AG04450 (cell line): ENCODE measurements at regions not wholly inside any gene's neighbourhood (a gene's known extent, or its start where the extent isn't known, plus 50 kb on each side); places are given as distances from the start of the nearest gene placed in this dataset.

Experiments
- CTCF ChIA-PET: fragments of 300-600, 350-600 bp; formaldehyde crosslinking; extraction: SDS; loops from one replicate; lab custom pipeline; 2022; ENCODE audit warnings: antibody characterized with exemption, inconsistent platforms; lab: Charles Lee
- POLR2A ChIA-PET: fragments of 350-600 bp; formaldehyde crosslinking; extraction: SDS; loops from one replicate; lab custom pipeline; 2021; ENCODE audit warnings: antibody characterized with exemption, inconsistent platforms; lab: Yijun Ruan, JAX
- DNase-seq: peaks from one replicate; pipeline ENCODE4 v3.0.0-alpha.2; 2011; ENCODE audit warnings: low read depth, low spot score
- H3K27ac ChIP-seq: one replicate; pipeline ENCODE4 v1.5.1; 2012; ENCODE audit warnings: low read depth, low read length, control low read depth
- H3K27me3 ChIP-seq: one replicate; pipeline ENCODE4 v1.6.0; 2012; ENCODE audit warnings: low read length; ENCODE audit not compliant: control insufficient read depth, insufficient read depth
- H3K4me3 ChIP-seq: 2 replicates; pipeline ENCODE4 v1.5.1; 2011; ENCODE audit warnings: mild to moderate bottlenecking, low read depth, low read length, control low read depth
- H3K9me3 ChIP-seq: 2 replicates; pipeline ENCODE4 v1.5.1; 2012; ENCODE audit warnings: low read length; ENCODE audit not compliant: control insufficient read depth, insufficient read depth
- CTCF ChIP-seq: IDR thresholded peaks from 2 replicates; pipeline ENCODE4 v1.5.1; 2011; ENCODE audit warnings: low read depth, low read length, control low read depth, inconsistent platforms

- ChIA-PET POLR2A (interaction anchor here (0.7 to 1.2 kb wide), 3 partner anchors 13 to 93 kb away, joined by 3 to 6 read pairs (median 3); no protein-coding TSS in a partner anchor), CTCF (interaction anchor here (0.6 kb wide), 1 partner anchor 38 kb away, joined by 4 read pairs; no protein-coding TSS in a partner anchor)
- Histone ChIP-seq H3K9me3 (no peaks in the 10 kb centered on the region), H3K27ac (no peak overlapping the region), H3K27me3 (no peaks in the 10 kb centered on the region), H3K4me3 (no peak overlapping the region)
- DNase-seq, result no peak
- TF ChIP-seq CTCF, result no peak
Observed at GRCh38 chr12:66049538-66050282, 80.8 kb downstream of the LLPH start.

- no peak for TF ChIP-seq CTCF
- H3K9me3 ChIP-seq, result no peaks in the 10 kb centered on the region
- ChIA-PET POLR2A (interaction anchor here (0.7 to 1.2 kb wide), 3 partner anchors 13 to 93 kb away, joined by 3 to 6 read pairs (median 3); no protein-coding TSS in a partner anchor), CTCF (interaction anchor here (1.9 kb wide), 1 partner anchor 13 kb away, joined by 4 read pairs; no protein-coding TSS in a partner anchor)
- H3K27me3 ChIP-seq, result no peaks in the 10 kb centered on the region
- H3K27ac ChIP-seq, result no peak overlapping the region
- no peak overlapping the region for H3K4me3 ChIP-seq
- no peak for DNase-seq
Observed at GRCh38 chr12:66048835-66049537, 81.6 kb downstream of the LLPH start.

- no peak for DNase-seq
- Histone ChIP-seq H3K9me3 (no peaks in the 10 kb centered on the region), H3K4me3 (no peak overlapping the region), H3K27me3 (no peaks in the 10 kb centered on the region), H3K27ac (no peak overlapping the region)
- POLR2A ChIA-PET, result interaction anchor here (1.2 kb wide), 1 partner anchor 34 kb away, joined by 6 read pairs; no protein-coding TSS in a partner anchor
- CTCF ChIA-PET, result interaction anchor here (1.9 kb wide), 1 partner anchor 12 kb away, joined by 4 read pairs; no protein-coding TSS in a partner anchor
- no peak for TF ChIP-seq CTCF
Observed at GRCh38 chr12:66048218-66048834, 82.2 kb downstream of the LLPH start.

- no peak overlapping the region for H3K4me3 ChIP-seq
- ChIA-PET POLR2A (no interaction called here), CTCF (interaction anchor here (1.9 kb wide), 1 partner anchor 11 kb away, joined by 4 read pairs; no protein-coding TSS in a partner anchor)
- no peaks in the 10 kb centered on the region for H3K9me3 ChIP-seq
- no peak for TF ChIP-seq CTCF
- DNase-seq, result no peak
- H3K27ac ChIP-seq, result no peak overlapping the region
- H3K27me3 ChIP-seq, result no peaks in the 10 kb centered on the region
Observed at GRCh38 chr12:66047411-66048021, 83.0 kb downstream of the LLPH start.
